Fibroblast of lung (primary cell): ENCODE measurements at regions not wholly inside any gene's neighbourhood (a gene's known extent, or its start where the extent isn't known, plus 50 kb on each side); places are given as distances from the start of the nearest gene placed in this dataset.

Experiments used
- DNase-seq, 2 donors: peaks; one replicate each; pipeline versions ENCODE4 v3.0.0 to v3.0.0-alpha.2; 2010; ENCODE audit warnings: low read depth in 2 of 2
- H2AFZ ChIP-seq: 2 replicates; pipeline ENCODE4 v1.5.1; 2012; ENCODE audit warnings: low read length, control low read depth, inconsistent platforms
- H3K27ac ChIP-seq: 2 replicates; pipeline ENCODE4 v1.5.1; 2011; ENCODE audit warnings: low read length, control low read depth; ENCODE audit not compliant: insufficient read depth
- H3K27me3 ChIP-seq: 2 replicates; pipeline ENCODE4 v1.5.1; 2011; ENCODE audit warnings: mild to moderate bottlenecking, low read length; ENCODE audit not compliant: control insufficient read depth, insufficient read depth
- H3K36me3 ChIP-seq: 2 replicates; pipeline ENCODE4 v1.5.1; 2011; ENCODE audit warnings: low read length; ENCODE audit not compliant: control insufficient read depth, insufficient read depth
- H3K4me1 ChIP-seq: 2 replicates; pipeline ENCODE4 v1.5.1; 2011; ENCODE audit warnings: low read length; ENCODE audit not compliant: control insufficient read depth, insufficient read depth; ENCODE audit errors: extremely low read depth
- H3K4me2 ChIP-seq: 2 replicates; pipeline ENCODE4 v1.5.1; 2011; ENCODE audit warnings: low read length, control low read depth; ENCODE audit not compliant: insufficient read depth; ENCODE audit errors: extremely low read depth
- H3K4me3 ChIP-seq, 4 experiments: fragments of 200-600 bp in 1 of 4; sonication (generic) in 1 of 4; replicated peaks in 1 of 4; 2 replicates each; pipeline ENCODE4 v1.5.1; 2011 to 2016; ENCODE audit warnings: low read length in 4 of 4, low read depth in 3 of 4, mild to moderate bottlenecking in 3 of 4, control low read depth in 2 of 4, inconsistent platforms in 1 of 4, mixed read lengths in 1 of 4; ENCODE audit not compliant: insufficient read depth in 1 of 4; ENCODE audit errors: control extremely low read depth in 1 of 4
- H3K79me2 ChIP-seq: 2 replicates; pipeline ENCODE4 v1.5.1; 2012; ENCODE audit warnings: mild to moderate bottlenecking, low read length, inconsistent platforms; ENCODE audit not compliant: control insufficient read depth, insufficient read depth
- H3K9ac ChIP-seq: 2 replicates; pipeline ENCODE4 v1.5.1; 2011; ENCODE audit warnings: mild to moderate bottlenecking, low read length, control low read depth; ENCODE audit not compliant: insufficient read depth
- H3K9me3 ChIP-seq: 2 replicates; pipeline ENCODE4 v1.5.1; 2012; ENCODE audit warnings: low read depth, low read length; ENCODE audit not compliant: control insufficient read depth, insufficient read depth
- H4K20me1 ChIP-seq: 2 replicates; pipeline ENCODE4 v1.5.1; 2011; ENCODE audit warnings: low read length; ENCODE audit not compliant: control insufficient read depth, insufficient read depth; ENCODE audit errors: extremely low read depth
- EZH2 ChIP-seq: IDR thresholded peaks from 2 replicates; pipeline ENCODE4 v1.5.1; 2012; ENCODE audit warnings: low read length, control low read depth, mild to moderate bottlenecking; ENCODE audit errors: missing control alignments
- TF ChIP-seq, protein P1 (sequence below), 2 donors: IDR thresholded peaks in 1 of 2; conservative IDR thresholded peaks in 1 of 2; 1 replicate in 1 of 2; 2 replicates in 1 of 2; pipeline ENCODE4 v1.5.1; 2011 to 2012; ENCODE audit warnings: low read length in 2 of 2, control low read depth in 1 of 2, inconsistent platforms in 1 of 2, low read depth in 1 of 2, mild to moderate bottlenecking in 1 of 2

- Histone ChIP-seq H3K4me2 (no peak overlapping the region), H2AFZ (peak overlapping the region; percentile 33), H3K9ac (no peak overlapping the region), H4K20me1 (no peaks in the 10 kb centered on the region), H3K4me3 (no peak overlapping the region), H3K4me1 (no peaks in the 10 kb centered on the region), H3K79me2 (no peaks in the 10 kb centered on the region), H3K27ac (no peak overlapping the region), H3K9me3 (no peaks in the 10 kb centered on the region), H3K36me3 (no peaks in the 10 kb centered on the region), H3K27me3 (no peaks in the 10 kb centered on the region)
- TF ChIP-seq, protein P1, sequence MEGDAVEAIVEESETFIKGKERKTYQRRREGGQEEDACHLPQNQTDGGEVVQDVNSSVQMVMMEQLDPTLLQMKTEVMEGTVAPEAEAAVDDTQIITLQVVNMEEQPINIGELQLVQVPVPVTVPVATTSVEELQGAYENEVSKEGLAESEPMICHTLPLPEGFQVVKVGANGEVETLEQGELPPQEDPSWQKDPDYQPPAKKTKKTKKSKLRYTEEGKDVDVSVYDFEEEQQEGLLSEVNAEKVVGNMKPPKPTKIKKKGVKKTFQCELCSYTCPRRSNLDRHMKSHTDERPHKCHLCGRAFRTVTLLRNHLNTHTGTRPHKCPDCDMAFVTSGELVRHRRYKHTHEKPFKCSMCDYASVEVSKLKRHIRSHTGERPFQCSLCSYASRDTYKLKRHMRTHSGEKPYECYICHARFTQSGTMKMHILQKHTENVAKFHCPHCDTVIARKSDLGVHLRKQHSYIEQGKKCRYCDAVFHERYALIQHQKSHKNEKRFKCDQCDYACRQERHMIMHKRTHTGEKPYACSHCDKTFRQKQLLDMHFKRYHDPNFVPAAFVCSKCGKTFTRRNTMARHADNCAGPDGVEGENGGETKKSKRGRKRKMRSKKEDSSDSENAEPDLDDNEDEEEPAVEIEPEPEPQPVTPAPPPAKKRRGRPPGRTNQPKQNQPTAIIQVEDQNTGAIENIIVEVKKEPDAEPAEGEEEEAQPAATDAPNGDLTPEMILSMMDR (conservative IDR thresholded peaks at IDR 0.05 in 1 of 2, IDR thresholded peaks at IDR 0.05 in 1 of 2; ENCODE audit: low read depth in 1 of 2, low read length in 2 of 2) = no peak
- TF ChIP-seq EZH2 = no peak
- peak in 1 of 2 donors; percentile 6 for DNase-seq
These were observed 399.7 kb downstream of the PABPC4L start for GRCh38 chr4:133801883-133802282.

DNA sequence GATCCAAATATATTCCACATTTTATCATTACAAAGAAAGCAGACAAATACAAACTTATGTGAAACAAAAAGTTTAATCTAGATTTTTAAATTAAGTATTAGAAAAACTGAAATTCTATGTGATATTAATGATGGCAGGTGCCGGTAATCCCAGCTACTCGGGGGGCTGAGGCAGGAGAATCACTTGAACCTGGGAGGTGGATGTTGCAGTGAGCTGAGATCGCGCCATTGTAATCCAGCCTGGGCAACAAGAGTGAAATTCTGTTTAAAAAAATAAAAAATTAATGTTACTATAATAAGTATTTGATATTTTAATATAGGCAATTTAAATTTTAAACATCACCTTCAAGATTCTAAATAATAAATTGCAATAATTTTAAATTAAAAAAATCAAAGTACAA, 400.6 kb downstream of the PABPC4L start:
- Histone ChIP-seq H3K9ac (no peak overlapping the region), H3K79me2 (no peaks in the 10 kb centered on the region), H3K27me3 (no peaks in the 10 kb centered on the region), H3K4me3 (no peak overlapping the region), H2AFZ (no peak overlapping the region), H3K9me3 (no peaks in the 10 kb centered on the region), H4K20me1 (no peaks in the 10 kb centered on the region), H3K4me2 (no peak overlapping the region), H3K4me1 (no peaks in the 10 kb centered on the region), H3K36me3 (no peaks in the 10 kb centered on the region), H3K27ac (no peak overlapping the region)
- no peak for DNase-seq
- no peak for TF ChIP-seq EZH2
- TF ChIP-seq, protein P1 (conservative IDR thresholded peaks at IDR 0.05 in 1 of 2, IDR thresholded peaks at IDR 0.05 in 1 of 2; ENCODE audit: low read depth in 1 of 2, low read length in 2 of 2) = no peak

DNA sequence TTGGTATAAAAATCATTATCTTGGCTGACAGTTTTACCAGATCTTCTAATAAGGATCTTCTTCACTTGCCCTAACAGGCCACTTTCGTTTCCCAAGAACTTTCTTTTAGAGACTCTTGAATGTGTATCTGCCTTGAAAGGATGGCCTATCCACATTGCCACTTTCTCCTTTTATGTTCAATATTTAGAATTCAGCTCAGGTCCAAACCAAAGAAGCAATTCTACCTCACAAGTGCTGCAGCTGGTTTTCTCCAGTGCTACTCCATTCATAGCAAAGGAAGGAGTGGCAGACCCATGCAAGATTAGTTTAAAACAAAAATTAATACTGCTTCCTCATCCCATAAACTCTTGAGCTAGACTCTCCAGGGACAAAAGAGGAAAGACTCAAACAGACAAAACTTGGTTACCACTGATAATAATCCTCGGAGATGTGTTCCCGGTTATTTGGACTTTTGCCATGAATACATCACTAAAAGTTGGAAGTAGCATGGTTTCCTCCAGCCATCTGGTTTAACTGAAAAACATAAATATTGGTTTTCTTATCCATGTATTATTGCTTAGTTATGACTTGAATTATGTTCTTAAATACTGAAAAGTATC, 401.8 kb downstream of the PABPC4L start:
- Histone ChIP-seq H4K20me1 (no peaks in the 10 kb centered on the region), H2AFZ (no peak overlapping the region), H3K36me3 (no peaks in the 10 kb centered on the region), H3K4me3 (no peak overlapping the region), H3K4me1 (no peaks in the 10 kb centered on the region), H3K9ac (no peak overlapping the region), H3K27ac (no peak overlapping the region), H3K27me3 (no peaks in the 10 kb centered on the region), H3K9me3 (no peaks in the 10 kb centered on the region), H3K79me2 (no peaks in the 10 kb centered on the region), H3K4me2 (no peak overlapping the region)
- peak in 1 of 2 donors; percentile 23 for DNase-seq
- TF ChIP-seq, protein P1 (conservative IDR thresholded peaks at IDR 0.05 in 1 of 2, IDR thresholded peaks at IDR 0.05 in 1 of 2; ENCODE audit: low read depth in 1 of 2, low read length in 2 of 2) = no peak
- no peak for TF ChIP-seq EZH2
